H9 (cell line): ENCODE measurements at regions not wholly inside any gene's neighbourhood (a gene's known extent, or its start where the extent isn't known, plus 50 kb on each side); places are given as distances from the start of the nearest gene placed in this dataset.

ENCODE experiments used
- DNase-seq: peaks from one replicate; pipeline ENCODE4 v3.0.0-alpha.2; 2017
- H2AFZ ChIP-seq: one replicate; pipeline ENCODE4 v1.6.1; 2013; ENCODE audit warnings: mild to moderate bottlenecking, low read length, control low read depth, moderate library complexity
- H2AK5ac ChIP-seq: 2 replicates; pipeline ENCODE4 v1.6.1; 2013; ENCODE audit warnings: low read length, control low read depth, mixed read lengths; ENCODE audit not compliant: insufficient read length
- H2BK120ac ChIP-seq: one replicate; pipeline ENCODE4 v1.6.1; 2013; ENCODE audit warnings: low read depth, mild to moderate bottlenecking, low read length, control low read depth, inconsistent platforms; ENCODE audit not compliant: poor library complexity, severe bottlenecking
- H2BK12ac ChIP-seq: 2 replicates; pipeline ENCODE4 v1.6.1; 2013; ENCODE audit warnings: low read length, control low read depth, mixed read lengths, low read depth; ENCODE audit not compliant: insufficient read length
- H2BK15ac ChIP-seq: 2 replicates; pipeline ENCODE4 v1.6.1; 2013; ENCODE audit warnings: low read depth, low read length, control low read depth
- H2BK20ac ChIP-seq: one replicate; pipeline ENCODE4 v1.6.1; 2013; ENCODE audit warnings: low read depth, mild to moderate bottlenecking, low read length, control low read depth, inconsistent platforms; ENCODE audit not compliant: poor library complexity, severe bottlenecking
- H2BK5ac ChIP-seq: 2 replicates; pipeline ENCODE4 v1.6.1; 2013; ENCODE audit warnings: low read length, control low read depth, mixed read lengths; ENCODE audit not compliant: insufficient read length
- H3K14ac ChIP-seq: 2 replicates; pipeline ENCODE4 v1.6.1; 2013; ENCODE audit warnings: low read length, control low read depth; ENCODE audit not compliant: insufficient read depth
- H3K18ac ChIP-seq: 2 replicates; pipeline ENCODE4 v1.6.1; 2013; ENCODE audit warnings: low read depth, mild to moderate bottlenecking, mixed read lengths, low read length, control low read depth; ENCODE audit not compliant: insufficient read length
- H3K23ac ChIP-seq: 2 replicates; pipeline ENCODE4 v1.6.1; 2013; ENCODE audit warnings: low read length, control low read depth, mixed read lengths, low read depth; ENCODE audit not compliant: insufficient read length
- H3K23me2 ChIP-seq: 2 replicates; pipeline ENCODE4 v1.6.1; 2013; ENCODE audit warnings: low read depth, mild to moderate bottlenecking, mixed read lengths, low read length, control low read depth; ENCODE audit not compliant: insufficient read length, poor library complexity, severe bottlenecking
- H3K27ac ChIP-seq: 2 replicates; pipeline ENCODE4 v1.5.1; 2013; ENCODE audit warnings: low read length, control low read depth, mixed read lengths, low read depth; ENCODE audit not compliant: insufficient read length
- H3K27me3 ChIP-seq: 2 replicates; pipeline ENCODE4 v1.6.1; 2013; ENCODE audit warnings: low read length, control low read depth, inconsistent platforms; ENCODE audit not compliant: insufficient read depth
- H3K4ac ChIP-seq: 2 replicates; pipeline ENCODE4 v1.6.1; 2013; ENCODE audit warnings: low read depth, mild to moderate bottlenecking, control low read depth, inconsistent platforms, low read length, moderate library complexity
- H3K4me1 ChIP-seq: 2 replicates; pipeline ENCODE4 v1.6.1; 2013; ENCODE audit warnings: low read length, control low read depth, inconsistent platforms; ENCODE audit not compliant: insufficient read depth
- H3K4me2 ChIP-seq: 2 replicates; pipeline ENCODE4 v1.6.1; 2013; ENCODE audit warnings: low read length, control low read depth, mixed read lengths; ENCODE audit not compliant: insufficient read length, insufficient read depth
- H3K56ac ChIP-seq: 2 replicates; pipeline ENCODE4 v1.6.1; 2013; ENCODE audit warnings: low read depth, mild to moderate bottlenecking, mixed read lengths, low read length, control low read depth; ENCODE audit not compliant: insufficient read length
- H3K79me1 ChIP-seq: 2 replicates; pipeline ENCODE4 v1.6.1; 2013; ENCODE audit warnings: low read depth, mild to moderate bottlenecking, moderate library complexity, low read length, control low read depth, inconsistent platforms; ENCODE audit not compliant: insufficient read depth, poor library complexity, severe bottlenecking
- H3K79me2 ChIP-seq: 2 replicates; pipeline ENCODE4 v1.6.1; 2013; ENCODE audit warnings: low read length, control low read depth, inconsistent platforms; ENCODE audit not compliant: insufficient read depth
- H3K9ac ChIP-seq: 2 replicates; pipeline ENCODE4 v1.6.1; 2013; ENCODE audit warnings: low read length, control low read depth, mixed read lengths; ENCODE audit not compliant: insufficient read length; ENCODE audit errors: extremely low read depth
- H3K9me3 ChIP-seq: one replicate; pipeline ENCODE4 v1.6.1; 2013; ENCODE audit warnings: low read depth, low read length, inconsistent platforms; ENCODE audit not compliant: control insufficient read depth
- H3T11ph ChIP-seq: one replicate; pipeline ENCODE4 v1.6.1; 2013; ENCODE audit warnings: mild to moderate bottlenecking, low read length, control low read depth, inconsistent platforms
- H4K20me1 ChIP-seq: one replicate; pipeline ENCODE4 v1.6.1; 2013; ENCODE audit not compliant: control insufficient read depth, insufficient read length, insufficient read depth
- H4K5ac ChIP-seq: 2 replicates; pipeline ENCODE4 v1.6.1; 2013; ENCODE audit warnings: low read depth, mild to moderate bottlenecking, mixed read lengths, low read length, control low read depth; ENCODE audit not compliant: insufficient read length
- H4K8ac ChIP-seq: replicated peaks from 2 replicates; pipeline ENCODE4 v1.6.1; 2013; ENCODE audit warnings: low read length, control low read depth, mixed read lengths, low read depth; ENCODE audit not compliant: insufficient read length
- H4K91ac ChIP-seq: 2 replicates; pipeline ENCODE4 v1.6.1; 2013; ENCODE audit warnings: low read depth, mild to moderate bottlenecking, moderate library complexity, mixed read lengths, low read length, control low read depth; ENCODE audit not compliant: insufficient read length
- H3K27ac Mint-ChIP-seq, 3 experiments: 2 replicates in 2 of 3; 3 replicates in 1 of 3; pipeline ENCODE4 v1.8.0; 2020 to 2021; ENCODE audit warnings: mixed read lengths in 3 of 3, mild to moderate bottlenecking in 1 of 3, moderate library complexity in 1 of 3
- H3K27me3 Mint-ChIP-seq: 2 replicates; pipeline ENCODE4 v1.8.0; 2021; ENCODE audit warnings: low read depth, mild to moderate bottlenecking, moderate library complexity, mixed read lengths
- H3K36me3 Mint-ChIP-seq, 3 experiments: 2 replicates in 2 of 3; 3 replicates in 1 of 3; pipeline ENCODE4 v1.8.0; 2020 to 2021; ENCODE audit warnings: low read depth in 3 of 3, mixed read lengths in 3 of 3; ENCODE audit not compliant: insufficient read depth in 1 of 3
- H3K4me1 Mint-ChIP-seq, 2 experiments: 2 replicates each; pipeline ENCODE4 v1.8.0; 2020; ENCODE audit warnings: mixed read lengths in 2 of 2
- H3K4me3 Mint-ChIP-seq, 2 experiments: 2 replicates in 1 of 2; 3 replicates in 1 of 2; pipeline ENCODE4 v1.8.0; 2020 to 2021; ENCODE audit warnings: mild to moderate bottlenecking in 2 of 2, mixed read lengths in 2 of 2, moderate library complexity in 1 of 2
- H3K9me3 Mint-ChIP-seq, 2 experiments: 2 replicates in 1 of 2; 3 replicates in 1 of 2; pipeline ENCODE4 v1.8.0; 2020; ENCODE audit warnings: mild to moderate bottlenecking in 2 of 2, mixed read lengths in 2 of 2, moderate library complexity in 1 of 2
- CTCF ChIP-seq: fragments of 200-600 bp; sonication (generic); conservative IDR thresholded peaks from 3 replicates; pipeline ENCODE4 v1.8.0; 2021; ENCODE audit warnings: antibody characterized with exemption, mild to moderate bottlenecking
- WGBS: extraction: QIAGEN DNeasy Blood & Tissue Kit; methylation state at CpG from one replicate; pipeline ENCODE4 v1.1.7; 2013; ENCODE audit warnings: missing lambda C conversion rate, low lambda C conversion rate, mixed read lengths; ENCODE audit not compliant: insufficient read length; ENCODE audit errors: extremely low coverage; 5-methylcytosine and 5-hydroxymethylcytosine counted together

- H3K56ac ChIP-seq = no peak overlapping the region
- H3K4me2 ChIP-seq = no peak overlapping the region
- H3K79me2 ChIP-seq = no peaks in the 10 kb centered on the region
- H4K8ac ChIP-seq = no peak overlapping the region
- no CpG with 5 or more reads among the region's 3 CpGs for WGBS
- H3K23ac ChIP-seq = no peak overlapping the region
- H2BK5ac ChIP-seq = no peak overlapping the region
- no peak overlapping the region for H2AFZ ChIP-seq
- no peak overlapping the region for H2BK120ac ChIP-seq
- H4K91ac ChIP-seq = no peak overlapping the region
- no peak overlapping the region for H2BK12ac ChIP-seq
- H3K9me3 ChIP-seq = no peaks in the 10 kb centered on the region
- no peak overlapping the region for H3K4ac ChIP-seq
- H4K20me1 ChIP-seq = no peaks in the 10 kb centered on the region
- H3K4me1 ChIP-seq = no peaks in the 10 kb centered on the region
- no peak overlapping the region for H3K14ac ChIP-seq
- no peak overlapping the region for H2AK5ac ChIP-seq
- no peaks in the 10 kb centered on the region for H3K23me2 ChIP-seq
- H2BK15ac ChIP-seq = no peak overlapping the region
- no peaks in the 10 kb centered on the region for H3K79me1 ChIP-seq
- no peak overlapping the region for H4K5ac ChIP-seq
- Mint-ChIP-seq H3K27ac (no peak overlapping the region), H3K4me1 (peaks cover 13 to 17% of the 10 kb centered on the region in 2 experiments), H3K9me3 (no peaks in the 10 kb centered on the region), H3K4me3 (no peak overlapping the region), H3K27me3 (0 out of 2 replicates have a peak, but pooled peaks cover 1% of the 10 kb centered on the region), H3K36me3 (no peaks in the 10 kb centered on the region)
- no peaks in the 10 kb centered on the region for H3K27me3 ChIP-seq
- no peak for DNase-seq
- H2BK20ac ChIP-seq = no peak overlapping the region
- no peak overlapping the region for H3K27ac ChIP-seq
- no peak overlapping the region for H3K18ac ChIP-seq
- no peak overlapping the region for H3K9ac ChIP-seq
- H3T11ph ChIP-seq = no peak overlapping the region
- no peak for TF ChIP-seq CTCF
These were observed 192.9 kb upstream of the SLC27A6 start for GRCh38 chr5:128772356-128772755.
